Brain microvascular endothelial cell (primary cell): ENCODE measurements at regions not wholly inside any gene's neighbourhood (a gene's known extent, or its start where the extent isn't known, plus 50 kb on each side); places are given as distances from the start of the nearest gene placed in this dataset.

Source experiments
- DNase-seq: peaks from one replicate; pipeline ENCODE4 v3.0.0-alpha.2; 2020
- H3K27ac ChIP-seq: fragments of 250-450 bp; sonication (Bioruptor Pico); 2 replicates; pipeline ENCODE4 v1.5.1; 2020; ENCODE audit warnings: mild to moderate bottlenecking, moderate library complexity
- H3K27me3 ChIP-seq: fragments of 250-450 bp; sonication (Bioruptor Pico); replicated peaks from 2 replicates; pipeline ENCODE4 v1.5.1; 2020; ENCODE audit warnings: mild to moderate bottlenecking
- H3K36me3 ChIP-seq: fragments of 250-450 bp; sonication (Bioruptor Pico); replicated peaks from 2 replicates; pipeline ENCODE4 v1.5.1; 2020; ENCODE audit warnings: mild to moderate bottlenecking
- H3K4me3 ChIP-seq: 2 replicates; pipeline ENCODE4 v1.5.1; 2011; ENCODE audit warnings: low read depth, mild to moderate bottlenecking, control low read depth, low read length, moderate library complexity
- in situ Hi-C: cut with HindIII; loops from 2 replicates; pipeline ENCODE4 v1.10.0; 2017; ENCODE audit warnings: low sequenced_read_pairs, low pct_ligation_motif_present
- TF ChIP-seq, protein P1 (sequence below): IDR thresholded peaks from 2 replicates; pipeline ENCODE4 v1.5.1; 2011; ENCODE audit warnings: low read depth, mild to moderate bottlenecking, moderate library complexity, low read length, control low read depth, inconsistent platforms; ENCODE audit errors: missing control alignments

GRCh38 chr20:54707801-54708200 lies 232.4 kb downstream of the DOK5 start:
- DNase-seq: no peak
- in situ Hi-C loops: no loop called here
- no peak overlapping the region for H3K4me3 ChIP-seq
- no peaks in the 10 kb centered on the region for H3K36me3 ChIP-seq
- H3K27ac ChIP-seq: no peak overlapping the region
- TF ChIP-seq, protein P1, sequence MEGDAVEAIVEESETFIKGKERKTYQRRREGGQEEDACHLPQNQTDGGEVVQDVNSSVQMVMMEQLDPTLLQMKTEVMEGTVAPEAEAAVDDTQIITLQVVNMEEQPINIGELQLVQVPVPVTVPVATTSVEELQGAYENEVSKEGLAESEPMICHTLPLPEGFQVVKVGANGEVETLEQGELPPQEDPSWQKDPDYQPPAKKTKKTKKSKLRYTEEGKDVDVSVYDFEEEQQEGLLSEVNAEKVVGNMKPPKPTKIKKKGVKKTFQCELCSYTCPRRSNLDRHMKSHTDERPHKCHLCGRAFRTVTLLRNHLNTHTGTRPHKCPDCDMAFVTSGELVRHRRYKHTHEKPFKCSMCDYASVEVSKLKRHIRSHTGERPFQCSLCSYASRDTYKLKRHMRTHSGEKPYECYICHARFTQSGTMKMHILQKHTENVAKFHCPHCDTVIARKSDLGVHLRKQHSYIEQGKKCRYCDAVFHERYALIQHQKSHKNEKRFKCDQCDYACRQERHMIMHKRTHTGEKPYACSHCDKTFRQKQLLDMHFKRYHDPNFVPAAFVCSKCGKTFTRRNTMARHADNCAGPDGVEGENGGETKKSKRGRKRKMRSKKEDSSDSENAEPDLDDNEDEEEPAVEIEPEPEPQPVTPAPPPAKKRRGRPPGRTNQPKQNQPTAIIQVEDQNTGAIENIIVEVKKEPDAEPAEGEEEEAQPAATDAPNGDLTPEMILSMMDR: no peak
- H3K27me3 ChIP-seq: no peaks in the 10 kb centered on the region

DNA sequence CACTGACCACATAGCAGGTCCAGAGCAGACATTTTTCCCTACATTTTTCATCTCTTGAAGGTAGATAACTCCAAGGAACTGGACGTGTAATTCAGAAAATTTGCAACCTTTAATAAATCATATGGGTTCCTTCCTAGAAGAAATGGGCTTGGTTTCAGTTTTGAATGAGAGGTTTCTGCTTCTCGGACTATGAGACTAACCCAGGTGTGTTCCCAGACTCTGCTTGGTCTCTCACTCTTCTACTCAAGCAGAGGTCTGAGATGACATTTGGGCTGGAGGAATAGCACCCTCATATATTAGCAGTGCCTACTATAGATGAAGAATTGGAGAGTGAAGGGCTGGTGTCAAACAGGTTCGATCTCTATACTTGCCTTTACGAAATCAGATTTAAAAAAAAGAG lies 231.2 kb downstream of the DOK5 start:
- TF ChIP-seq, protein P1: no peak
- Histone ChIP-seq H3K4me3 (no peak overlapping the region), H3K27ac (no peak overlapping the region), H3K27me3 (no peaks in the 10 kb centered on the region), H3K36me3 (no peaks in the 10 kb centered on the region)
- no peak for DNase-seq
- in situ Hi-C loops: no loop called here

- DNase-seq: no peak
- no peak overlapping the region for H3K4me3 ChIP-seq
- no peaks in the 10 kb centered on the region for H3K36me3 ChIP-seq
- in situ Hi-C loops: no loop called here
- no peaks in the 10 kb centered on the region for H3K27me3 ChIP-seq
- H3K27ac ChIP-seq: no peak overlapping the region
- TF ChIP-seq, protein P1: no peak
Measured at GRCh38 chr20:54704032-54704635, 228.7 kb downstream of the DOK5 start.
